NT2/D1 (cell line): ENCODE measurements at regions not wholly inside any gene's neighbourhood (a gene's known extent, or its start where the extent isn't known, plus 50 kb on each side); places are given as distances from the start of the nearest gene placed in this dataset.

Source experiments
- SUZ12 ChIP-seq: IDR thresholded peaks from 2 replicates; pipeline ENCODE4 v1.6.1; 2011; ENCODE audit not compliant: insufficient read length, insufficient read depth; ENCODE audit errors: extremely low read depth
- YY1 ChIP-seq: IDR thresholded peaks from 2 replicates; pipeline ENCODE4 v1.6.1; 2011; ENCODE audit not compliant: insufficient read length, insufficient read depth

- TF ChIP-seq SUZ12, result no peak
- TF ChIP-seq YY1, result no peak
Observed at GRCh38 chr1:221016751-221017150, 137.5 kb downstream of the HLX start.
